HepG2 (cell line): ENCODE measurements at regions not wholly inside any gene's neighbourhood (a gene's known extent, or its start where the extent isn't known, plus 50 kb on each side); places are given as distances from the start of the nearest gene placed in this dataset.

Experiments
- ATAC-seq: fragments of 200-7000 bp; cut with Tn5 transposase; 3 replicates; pipeline ENCODE4 v1.9.1; 2020; ENCODE audit warnings: mild to moderate bottlenecking, moderate library complexity
- BruUV-seq: library from RNA; stranded (reverse); fragments of 400-500 nt; replicated peaks from 2 replicates; lab custom pipeline; 2021; lab: Mats Ljungman, UMichigan
- CTCF ChIA-PET: fragments of 300-600 bp; formaldehyde crosslinking; extraction: SDS; loops from one replicate; lab custom pipeline; 2021; ENCODE audit warnings: low total read pairs, inconsistent platforms, low intra/inter-chr PET ratio; lab: Yijun Ruan, JAX
- POLR2A ChIA-PET: fragments of 350-600 bp; sonication (Branson Sonifier 250); formaldehyde crosslinking; loops from one replicate; lab custom pipeline; 2020; ENCODE audit warnings: antibody characterized with exemption, inconsistent platforms; lab: Yijun Ruan, JAX
- DNase-seq: peaks from one replicate; pipeline ENCODE4 v3.0.0-alpha.2; 2015; ENCODE audit warnings: low spot score
- FAIRE-seq: peaks from 3 replicates; lab custom pipeline; 2011; peaks lifted over from hg19 to GRCh38; lab: Jason Lieb, UNC
- H2AFZ ChIP-seq: one replicate; pipeline ENCODE4 v1.6.1; 2011; ENCODE audit warnings: low read length, inconsistent platforms
- H3K27ac ChIP-seq: fragments of 300-600 bp; 3 replicates; pipeline ENCODE4 v1.8.0; 2011; ENCODE audit warnings: mixed run types, mild to moderate bottlenecking, mixed read lengths, low read length, inconsistent platforms; ENCODE audit not compliant: insufficient read depth; ENCODE audit errors: extremely low read length
- H3K27me3 ChIP-seq, 2 experiments: fragments of 200-600 bp in 1 of 2; 2 replicates in 1 of 2; 3 replicates in 1 of 2; pipeline versions ENCODE4 v1.6.0 to v1.8.0; 2011; ENCODE audit warnings: low read length in 2 of 2, mild to moderate bottlenecking in 2 of 2, moderate library complexity in 2 of 2, inconsistent platforms in 1 of 2; ENCODE audit not compliant: insufficient read depth in 2 of 2, control insufficient read depth in 1 of 2
- H3K36me3 ChIP-seq, 2 experiments: fragments of 200-600 bp in 1 of 2; replicated peaks in 1 of 2; 2 replicates in 1 of 2; 3 replicates in 1 of 2; pipeline versions ENCODE4 v1.5.1 to v1.8.0; 2011; ENCODE audit warnings: low read length in 2 of 2, inconsistent platforms in 1 of 2; ENCODE audit not compliant: insufficient read depth in 2 of 2, control insufficient read depth in 1 of 2
- H3K4me1 ChIP-seq: 2 replicates; pipeline ENCODE4 v1.5.1; 2012; ENCODE audit warnings: low read length, inconsistent platforms; ENCODE audit not compliant: insufficient read depth
- H3K4me2 ChIP-seq: 2 replicates; pipeline ENCODE4 v1.6.0; 2011; ENCODE audit warnings: low read depth, low read length, inconsistent platforms
- H3K4me3 ChIP-seq, 3 experiments: fragments of 200-600 bp in 1 of 3; sonication (generic), shearing (Covaris generic) in 1 of 3; replicated peaks in 1 of 3; 2 replicates each; pipeline ENCODE4 v1.5.1; 2011 to 2016; ENCODE audit warnings: low read length in 3 of 3, inconsistent platforms in 2 of 3, low read depth in 2 of 3, mild to moderate bottlenecking in 2 of 3, control low read depth in 1 of 3, mixed read lengths in 1 of 3; ENCODE audit not compliant: insufficient read depth in 1 of 3
- H3K79me2 ChIP-seq: one replicate; pipeline ENCODE4 v1.6.1; 2011; ENCODE audit warnings: low read length, inconsistent platforms; ENCODE audit not compliant: insufficient read depth
- H3K9ac ChIP-seq: 2 replicates; pipeline ENCODE4 v1.6.0; 2011; ENCODE audit warnings: mild to moderate bottlenecking, low read depth, low read length, inconsistent platforms; ENCODE audit not compliant: insufficient read depth
- H3K9me3 ChIP-seq: 2 replicates; pipeline ENCODE4 v1.5.1; 2012; ENCODE audit warnings: mild to moderate bottlenecking, low read length
- H4K20me1 ChIP-seq: 2 replicates; pipeline ENCODE4 v1.6.0; 2011; ENCODE audit warnings: inconsistent platforms, mild to moderate bottlenecking, low read length, moderate library complexity; ENCODE audit not compliant: insufficient read depth
- ETV6 ChIP-seq: sonication (generic); formaldehyde crosslinking; conservative IDR thresholded peaks from 2 replicates; pipeline ENCODE4 v1.4.0; 2020; ENCODE audit warnings: missing genetic modification reagents
- FOXP1 ChIP-seq, 2 experiments: fragments of 450-650 bp in 1 of 2; IDR thresholded peaks; 2 replicates each; pipeline ENCODE4 v1.6.1; 2017 to 2018; ENCODE audit warnings: antibody characterized with exemption in 1 of 2
- MBNL3 ChIP-seq: fragments of 250-450 bp; sonication (Bioruptor Pico); conservative IDR thresholded peaks from 2 replicates; pipeline ENCODE4 v1.8.0; 2022; ENCODE audit warnings: mild to moderate bottlenecking, inconsistent platforms
- PAF1 ChIP-seq: IDR thresholded peaks from 2 replicates; pipeline ENCODE4 v1.6.1; 2016; ENCODE audit warnings: missing genetic modification reagents, missing compliant biosample characterization
- SRSF1 ChIP-seq: fragments of 200-400 bp; formaldehyde crosslinking; optimal IDR thresholded peaks from 2 replicates; pipeline ENCODE3; 2017; ENCODE audit warnings: mild to moderate bottlenecking, low read depth, low read length, moderate library complexity
- ZNF629 ChIP-seq: sonication (generic); formaldehyde crosslinking; conservative IDR thresholded peaks from 2 replicates; pipeline ENCODE4 v1.5.0; 2020; ENCODE audit warnings: missing genetic modification reagents
- WGBS: methylation state at CpG from one replicate; pipeline ENCODE4 v1.1.6; 2017; ENCODE audit warnings: low lambda C conversion rate; 5-methylcytosine and 5-hydroxymethylcytosine counted together
- in situ Hi-C: cut with HindIII; loops from 2 replicates; pipeline ENCODE4 v1.10.0; 2017; ENCODE audit warnings: low pct_unique_long_range_greater_than_20kb; ENCODE audit not compliant: extremely low pct_ligation_motif_present
- intact Hi-C: fragments of 100-400 bp; cut with micrococcal nuclease; formaldehyde crosslinking; loops from one replicate; pipeline ENCODE4 v1.10.0; 2022; ENCODE audit not compliant: unreplicated experiment
- TF ChIP-seq, protein P1 (sequence below): sonication (generic); formaldehyde crosslinking; conservative IDR thresholded peaks from 2 replicates; pipeline ENCODE4 v1.5.0; 2020; ENCODE audit warnings: missing genetic modification reagents
- TF ChIP-seq, protein P2 (sequence below): IDR thresholded peaks from 2 replicates; pipeline ENCODE4 v1.6.1; 2016; ENCODE audit warnings: missing compliant biosample characterization, missing genetic modification reagents, borderline replicate concordance

GRCh38 chr9:82673919-82674318, 389.0 kb downstream of the RASEF start:
- in situ Hi-C loops: no loop called here
- Histone ChIP-seq H3K9me3 (no peaks in the 10 kb centered on the region), H3K9ac (no peak overlapping the region), H2AFZ (no peak overlapping the region), H4K20me1 (no peaks in the 10 kb centered on the region), H3K36me3 (no peaks in the 10 kb centered on the region), H3K27me3 (no peaks in the 10 kb centered on the region), H3K27ac (no peak overlapping the region), H3K4me2 (no peak overlapping the region), H3K79me2 (no peaks in the 10 kb centered on the region), H3K4me1 (no peaks in the 10 kb centered on the region), H3K4me3 (no peak overlapping the region)
- no peak for ATAC-seq
- ChIA-PET POLR2A (no interaction called here), CTCF (no interaction called here)
- DNase-seq: no peak
- intact Hi-C loops: no loop called here
- TF ChIP-seq MBNL3 (no peak), SRSF1 (no peak), FOXP1 (IDR thresholded peaks at IDR 0.05) (no peak), FOXP1 (CRISPR knock-in tag; IDR thresholded peaks at IDR 0.05) (no peak), ETV6 (CRISPR knock-in tag) (no peak), PAF1 (no peak), ZNF629 (CRISPR knock-in tag) (no peak)
- TF ChIP-seq, protein P1, sequence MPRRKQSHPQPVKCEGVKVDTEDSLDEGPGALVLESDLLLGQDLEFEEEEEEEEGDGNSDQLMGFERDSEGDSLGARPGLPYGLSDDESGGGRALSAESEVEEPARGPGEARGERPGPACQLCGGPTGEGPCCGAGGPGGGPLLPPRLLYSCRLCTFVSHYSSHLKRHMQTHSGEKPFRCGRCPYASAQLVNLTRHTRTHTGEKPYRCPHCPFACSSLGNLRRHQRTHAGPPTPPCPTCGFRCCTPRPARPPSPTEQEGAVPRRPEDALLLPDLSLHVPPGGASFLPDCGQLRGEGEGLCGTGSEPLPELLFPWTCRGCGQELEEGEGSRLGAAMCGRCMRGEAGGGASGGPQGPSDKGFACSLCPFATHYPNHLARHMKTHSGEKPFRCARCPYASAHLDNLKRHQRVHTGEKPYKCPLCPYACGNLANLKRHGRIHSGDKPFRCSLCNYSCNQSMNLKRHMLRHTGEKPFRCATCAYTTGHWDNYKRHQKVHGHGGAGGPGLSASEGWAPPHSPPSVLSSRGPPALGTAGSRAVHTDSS (CRISPR knock-in tag): no peak
- TF ChIP-seq, protein P2, sequence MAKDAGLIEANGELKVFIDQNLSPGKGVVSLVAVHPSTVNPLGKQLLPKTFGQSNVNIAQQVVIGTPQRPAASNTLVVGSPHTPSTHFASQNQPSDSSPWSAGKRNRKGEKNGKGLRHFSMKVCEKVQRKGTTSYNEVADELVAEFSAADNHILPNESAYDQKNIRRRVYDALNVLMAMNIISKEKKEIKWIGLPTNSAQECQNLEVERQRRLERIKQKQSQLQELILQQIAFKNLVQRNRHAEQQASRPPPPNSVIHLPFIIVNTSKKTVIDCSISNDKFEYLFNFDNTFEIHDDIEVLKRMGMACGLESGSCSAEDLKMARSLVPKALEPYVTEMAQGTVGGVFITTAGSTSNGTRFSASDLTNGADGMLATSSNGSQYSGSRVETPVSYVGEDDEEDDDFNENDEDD (CRISPR knock-in tag): no peak
- FAIRE-seq: no peak
- no TSS peak for BruUV-seq
- 0% methylated on average over 3 of the region's 3 CpGs for WGBS
